HG02610 (cell line): ENCODE measurements at regions not wholly inside any gene's neighbourhood (a gene's known extent, or its start where the extent isn't known, plus 50 kb on each side); places are given as distances from the start of the nearest gene placed in this dataset.
"Not testable (repeated sequence)": the region's sequence is repeated elsewhere in the genome, so short reads cannot be mapped to it uniquely, and the experiment has no call there.

ENCODE experiments used
- ATAC-seq: cut with Tn5 transposase; IDR thresholded peaks from one replicate; pipeline ENCODE4 v1.9.1; 2021; ENCODE audit warnings: mild to moderate bottlenecking, moderate library complexity; ENCODE audit not compliant: unreplicated experiment

DNA sequence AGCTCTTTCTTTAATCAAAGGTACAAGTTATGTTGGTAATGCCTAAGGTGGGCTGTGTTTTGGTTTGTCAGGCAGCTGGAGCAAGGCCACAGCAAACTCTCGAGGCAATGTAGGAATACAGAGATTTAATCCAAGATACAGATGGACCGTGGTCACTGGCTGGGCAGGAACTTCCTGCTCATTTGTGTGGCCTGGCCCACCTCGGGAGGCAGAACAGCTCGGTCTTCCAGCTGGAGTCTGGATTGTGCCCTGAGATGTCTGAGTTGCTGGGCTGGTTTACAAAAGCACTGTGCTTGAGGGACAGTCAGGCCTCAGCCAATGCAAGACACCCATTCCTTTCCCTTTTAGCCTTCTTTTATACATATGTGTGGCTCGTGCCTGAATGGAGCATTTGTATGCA, 506.1 kb upstream of the SALL3 start:
- no peak for ATAC-seq

DNA sequence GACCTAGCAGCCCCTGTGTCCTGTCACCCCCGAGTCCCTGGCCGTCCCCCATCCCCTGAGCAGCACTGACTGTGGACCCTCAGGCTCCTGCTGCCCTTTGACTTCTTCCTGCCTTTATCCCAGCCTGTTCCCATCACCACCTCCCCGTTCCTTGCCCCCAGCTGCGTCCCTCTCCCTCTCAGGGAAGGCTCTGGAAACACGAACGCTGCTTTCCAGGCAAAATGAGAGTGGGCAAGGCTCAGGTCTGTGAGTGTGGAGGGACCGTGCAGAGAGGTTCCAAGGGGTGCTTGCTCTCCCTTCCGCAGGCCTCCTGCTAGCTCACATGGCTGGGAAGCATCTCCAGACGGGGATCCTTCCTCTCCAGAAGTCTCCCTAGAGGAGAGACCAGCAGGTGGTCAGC, 501.8 kb upstream of the SALL3 start:
- no peak for ATAC-seq

- ATAC-seq: no peak
Measured at GRCh38 chr18:78479443-78479842, 500.2 kb upstream of the SALL3 start.

DNA sequence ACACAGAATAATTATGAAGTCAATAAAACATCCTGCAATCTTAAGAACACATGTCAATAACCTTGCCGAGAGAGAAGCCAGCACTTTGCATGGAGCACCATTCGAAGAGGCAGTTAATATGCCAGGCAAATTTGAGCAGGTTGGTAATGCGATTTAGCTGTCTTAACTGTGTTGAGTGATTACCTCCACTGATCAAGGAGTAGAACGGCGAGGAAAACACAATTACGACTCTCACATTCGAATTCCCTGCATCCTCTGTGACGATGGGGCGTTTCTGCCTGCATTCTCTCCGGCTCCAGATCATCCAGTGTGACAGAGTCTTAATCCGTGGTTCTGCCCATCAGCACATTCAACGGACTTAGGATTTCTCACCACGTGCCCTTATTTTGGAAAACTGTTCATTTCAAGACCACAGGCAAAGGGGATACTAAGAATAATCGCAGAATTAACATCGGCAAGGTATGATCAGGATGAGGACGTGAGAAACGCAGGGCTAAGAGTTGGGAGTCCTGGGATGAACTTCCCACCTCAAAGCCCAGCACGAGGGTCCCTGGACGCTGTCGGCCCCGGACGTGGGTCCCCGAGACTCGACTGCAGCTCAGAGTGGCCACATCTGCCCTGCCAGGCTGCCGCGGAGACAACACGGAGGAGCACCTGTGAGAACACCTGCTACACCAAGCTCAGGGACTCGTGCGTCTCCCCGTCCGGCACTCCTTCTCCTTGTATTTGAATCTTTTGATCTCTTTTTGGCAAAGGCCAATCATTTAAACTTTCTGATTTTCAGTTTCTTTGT, 499.2 kb upstream of the SALL3 start:
- no peak for ATAC-seq

- no peak for ATAC-seq
Measured at GRCh38 chr18:78482378-78482777, 497.2 kb upstream of the SALL3 start.

- ATAC-seq: no peak
Measured at GRCh38 chr18:78487649-78488048, 492.0 kb upstream of the SALL3 start.

GRCh38 chr18:78492064-78492812, 487.4 kb upstream of the SALL3 start:
- ATAC-seq: no peak

GRCh38 chr18:78492813-78493371, 486.7 kb upstream of the SALL3 start:
- no peak for ATAC-seq

DNA sequence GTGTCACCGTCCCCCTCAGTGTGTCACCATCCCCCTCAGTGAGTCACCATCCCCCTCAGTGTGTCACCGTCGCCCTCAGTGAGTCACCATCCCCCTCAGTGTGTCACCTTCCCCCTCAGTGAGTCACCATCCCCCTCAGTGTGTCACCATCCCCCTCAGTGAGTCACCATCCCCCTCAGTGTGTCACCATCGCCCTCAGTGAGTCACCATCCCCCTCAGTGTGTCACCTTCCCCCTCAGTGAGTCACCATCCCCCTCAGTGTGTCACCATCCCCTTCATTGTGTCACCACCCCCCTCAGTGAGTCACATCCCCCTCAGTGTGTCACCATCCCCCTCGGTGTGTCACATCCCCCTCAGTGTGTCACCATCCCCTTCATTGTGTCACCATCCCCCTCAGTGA, 486.1 kb upstream of the SALL3 start:
- ATAC-seq: not testable (repeated sequence)

DNA sequence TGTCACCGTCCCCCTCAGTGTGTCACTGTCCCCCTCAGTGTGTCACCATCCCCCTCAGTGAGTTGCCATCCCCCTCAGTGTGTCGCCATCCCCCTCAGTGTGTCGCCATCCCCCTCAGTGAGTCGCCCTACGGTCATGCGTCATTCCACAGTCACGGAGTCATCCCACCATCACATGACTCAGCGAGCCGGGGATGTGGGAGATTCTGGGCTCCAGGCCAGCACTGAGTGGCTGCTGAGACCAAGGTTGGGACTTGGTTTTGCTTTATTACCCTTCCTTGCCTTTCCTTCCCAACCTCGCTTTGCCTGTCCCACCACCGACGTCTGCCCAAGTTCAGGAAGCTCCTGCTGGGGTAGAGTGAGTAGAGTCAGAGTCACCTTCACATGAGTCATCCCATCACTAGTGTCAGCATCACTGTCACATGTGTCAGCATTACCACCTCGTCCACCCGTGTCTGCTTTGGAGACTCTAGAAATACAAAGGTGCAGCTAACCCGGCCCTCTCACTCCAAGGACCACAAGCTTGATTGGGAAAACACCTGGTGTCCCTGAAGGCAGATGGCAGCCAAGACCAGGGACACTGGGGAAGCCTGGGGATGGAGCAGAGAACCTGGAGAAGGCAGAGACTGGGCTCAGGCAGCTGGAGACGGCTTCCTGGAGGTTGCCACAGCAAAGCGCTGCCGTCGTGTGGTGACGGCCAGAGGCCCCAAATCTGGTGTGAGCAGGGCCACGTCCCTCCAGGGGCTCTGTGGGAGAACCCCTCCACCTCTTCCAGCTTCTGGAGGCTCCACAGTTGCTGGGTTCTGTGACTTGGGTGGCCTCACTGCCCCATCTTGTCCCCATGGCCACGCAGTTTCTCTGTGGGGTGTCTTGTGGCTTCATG, 485.2 kb upstream of the SALL3 start:
- ATAC-seq: no peak

DNA sequence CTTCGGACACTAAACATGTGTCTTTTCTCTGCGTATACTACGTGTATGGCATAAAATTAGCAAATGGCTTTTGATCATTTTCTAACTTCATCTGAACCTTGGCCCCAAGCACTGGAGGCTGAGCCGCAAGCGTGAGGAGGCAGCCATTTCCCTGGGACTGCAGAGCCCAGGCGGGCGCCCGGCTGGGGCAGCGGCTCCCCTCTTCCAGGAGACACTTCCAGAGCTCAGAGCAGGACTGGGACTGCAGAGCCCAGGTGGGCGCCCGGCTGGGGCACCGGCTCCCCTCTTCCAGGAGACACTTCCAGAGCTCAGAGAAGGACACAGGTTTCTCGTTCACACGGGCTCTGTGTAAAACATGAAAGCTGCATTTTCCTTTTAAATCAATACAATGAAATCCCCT, 484.1 kb upstream of the SALL3 start:
- ATAC-seq: no peak

- no peak for ATAC-seq
Measured at GRCh38 chr18:78496079-78496478, 483.5 kb upstream of the SALL3 start.

DNA sequence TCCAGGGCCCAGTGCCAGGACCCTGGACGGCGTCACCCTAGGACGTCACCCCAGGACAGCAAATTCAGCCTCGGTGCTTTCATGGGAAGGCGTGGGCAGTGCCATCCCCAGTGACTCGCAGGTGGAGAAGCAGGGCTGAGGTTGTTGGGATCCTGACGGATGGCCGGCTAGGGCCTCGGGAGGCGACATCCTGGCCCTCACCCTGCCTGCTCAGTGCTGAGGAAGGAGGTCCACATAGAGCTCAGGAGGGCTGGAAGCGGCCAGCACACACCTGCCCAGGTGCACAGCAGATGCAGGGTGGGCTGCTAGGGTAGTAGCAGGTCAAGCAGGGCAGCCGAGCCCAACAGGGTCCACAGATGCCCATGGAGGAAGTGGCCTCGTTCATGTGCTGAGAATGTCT, 482.0 kb upstream of the SALL3 start:
- ATAC-seq: no peak

- ATAC-seq: no peak
Measured at GRCh38 chr18:78499586-78499985, 480.0 kb upstream of the SALL3 start.

DNA sequence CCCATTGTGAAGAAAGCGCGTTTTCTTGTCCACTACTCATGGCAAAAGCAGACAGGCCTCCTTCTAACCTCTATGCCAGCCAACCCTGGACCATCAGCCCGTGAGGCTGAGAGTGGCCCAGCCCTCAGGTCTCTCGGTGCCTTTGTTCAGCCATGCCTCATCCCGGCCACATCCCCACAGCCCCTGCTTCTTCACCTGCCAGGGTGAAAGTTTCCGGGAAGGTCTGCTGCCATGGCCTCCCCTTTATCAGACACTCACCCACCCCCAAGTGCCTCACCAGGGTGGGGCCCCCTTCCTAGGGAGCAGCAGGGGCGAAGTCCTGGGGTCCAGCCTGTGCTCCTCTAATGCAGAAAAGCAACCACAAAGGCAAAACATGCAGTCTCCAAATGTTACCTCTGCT, 478.4 kb upstream of the SALL3 start:
- no peak for ATAC-seq

DNA sequence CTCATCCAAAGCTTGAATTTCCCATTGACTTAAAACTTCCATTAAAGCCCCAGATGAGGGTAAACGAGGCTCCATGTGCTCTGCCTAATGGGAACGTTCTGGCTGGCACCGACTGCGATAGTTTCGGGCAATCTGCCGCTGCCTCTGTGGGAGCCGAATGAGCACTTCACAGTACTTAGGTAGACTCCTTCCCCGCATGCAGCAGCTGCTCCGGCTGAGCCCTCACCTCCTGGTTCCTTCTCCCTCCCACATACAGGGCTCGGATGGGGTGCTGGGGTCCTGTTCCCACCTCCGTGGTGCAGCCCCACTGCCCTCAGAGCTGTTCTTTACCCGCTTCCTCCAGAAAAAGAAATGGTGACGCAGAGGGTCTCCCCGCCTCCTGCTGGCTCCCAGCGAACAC, 476.5 kb upstream of the SALL3 start:
- no peak for ATAC-seq

DNA sequence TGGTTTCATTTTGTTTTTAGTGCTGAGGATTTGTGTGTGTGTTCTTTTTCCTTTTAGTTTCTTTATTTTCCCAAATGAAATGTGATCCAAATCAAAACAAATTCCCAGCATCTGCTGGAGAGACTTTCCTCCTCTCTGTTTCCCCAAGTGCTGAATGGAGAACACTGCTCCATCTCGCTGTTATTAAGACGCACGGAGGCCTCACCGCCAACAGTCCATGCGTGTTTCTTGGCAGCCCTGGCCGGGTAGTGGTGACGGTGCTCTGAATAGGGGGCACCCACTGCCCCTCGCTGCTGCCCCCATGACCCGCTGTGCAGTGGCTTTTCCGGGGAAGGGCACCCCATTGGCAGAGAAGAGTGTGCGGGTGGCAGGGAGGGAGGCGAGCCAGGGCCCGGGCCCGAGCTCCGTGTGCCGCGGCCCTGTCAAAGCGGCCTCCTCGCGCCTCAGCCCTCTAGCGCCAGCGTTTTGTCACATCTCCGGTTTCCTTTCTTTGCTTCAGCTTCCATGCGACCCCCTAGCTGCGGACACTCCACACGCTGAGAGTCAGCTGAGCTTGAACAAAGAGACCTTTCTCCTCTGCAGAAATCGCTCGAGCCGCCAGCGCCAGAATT, 473.7 kb upstream of the SALL3 start:
- no peak for ATAC-seq

DNA sequence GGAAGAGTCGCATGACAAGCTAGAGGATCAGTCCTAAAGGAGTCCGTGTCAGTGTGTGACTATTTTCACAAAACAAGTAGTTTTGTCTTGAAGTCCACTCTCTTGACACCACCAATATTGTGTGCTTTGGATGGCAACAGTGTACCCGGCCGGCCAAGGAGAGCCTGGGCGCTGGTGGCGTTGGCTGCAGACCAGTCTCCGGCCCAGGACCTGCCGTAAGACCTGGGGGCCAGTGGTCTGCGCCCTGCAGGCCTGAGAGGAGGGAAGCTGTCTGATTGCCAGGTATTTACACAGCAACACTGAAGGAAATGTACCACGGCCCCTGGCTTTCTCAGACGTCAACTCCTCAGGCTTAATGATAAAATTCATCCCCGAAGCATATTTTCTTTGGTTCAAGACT, 472.4 kb upstream of the SALL3 start:
- no peak for ATAC-seq

DNA sequence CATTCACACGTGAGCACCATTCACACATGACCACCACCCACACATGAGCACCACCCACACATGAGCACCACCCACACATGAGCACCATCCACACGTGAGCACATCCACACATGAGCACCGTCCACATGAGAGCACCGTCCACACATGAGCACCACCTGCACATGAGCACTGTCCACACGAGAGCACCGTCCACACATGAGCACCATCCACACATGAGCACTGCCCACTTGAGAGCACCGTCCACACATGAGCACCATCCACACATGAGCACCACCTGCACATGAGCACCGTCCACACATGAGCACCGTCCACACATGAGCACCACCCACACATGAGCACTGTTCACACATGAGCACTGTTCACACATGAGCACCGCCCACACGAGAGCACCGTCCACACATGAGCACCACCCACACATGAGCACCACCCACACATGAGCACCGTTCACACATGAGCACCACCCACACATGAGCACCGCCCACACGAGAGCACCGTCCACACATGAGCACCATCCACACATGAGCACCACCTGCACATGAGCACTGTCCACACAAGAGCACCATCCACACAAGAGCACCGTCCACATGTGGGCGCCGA, 471.3 kb upstream of the SALL3 start:
- ATAC-seq: not testable (repeated sequence)

- no peak for ATAC-seq
Measured at GRCh38 chr18:78510091-78510490, 469.5 kb upstream of the SALL3 start.
